AG09319 (cell line): ENCODE measurements at regions not wholly inside any gene's neighbourhood (a gene's known extent, or its start where the extent isn't known, plus 50 kb on each side); places are given as distances from the start of the nearest gene placed in this dataset.

Experiments used
- DNase-seq: peaks from one replicate; pipeline ENCODE4 v3.0.0-alpha.2; 2010; ENCODE audit warnings: low read depth; ENCODE audit errors: extremely low read depth
- TF ChIP-seq, protein P1 (sequence below): IDR thresholded peaks from 2 replicates; pipeline ENCODE4 v1.5.1; 2011; ENCODE audit warnings: low read depth, mild to moderate bottlenecking, inconsistent platforms, low read length, moderate library complexity

DNA sequence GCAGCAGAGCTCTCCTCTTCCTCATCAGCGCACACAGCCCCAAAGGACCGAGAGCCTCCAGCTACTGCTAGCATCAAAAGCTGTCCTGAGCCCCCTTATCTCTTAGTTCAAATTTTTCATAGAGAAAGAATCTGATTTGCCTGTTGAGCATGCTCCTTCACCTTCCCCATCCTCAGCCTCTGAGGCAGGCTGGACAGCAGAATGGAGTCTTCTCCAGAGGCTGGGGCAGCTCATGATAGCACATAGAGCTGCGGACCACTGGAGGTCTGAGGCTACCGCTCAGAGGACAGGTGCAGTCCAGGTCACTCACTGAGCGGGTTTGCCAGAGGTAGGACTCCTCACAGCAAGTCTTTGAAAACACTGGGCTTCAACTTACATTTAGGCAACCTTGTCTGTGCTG is 72.8 kb upstream of the GRB10 start:
- TF ChIP-seq, protein P1, sequence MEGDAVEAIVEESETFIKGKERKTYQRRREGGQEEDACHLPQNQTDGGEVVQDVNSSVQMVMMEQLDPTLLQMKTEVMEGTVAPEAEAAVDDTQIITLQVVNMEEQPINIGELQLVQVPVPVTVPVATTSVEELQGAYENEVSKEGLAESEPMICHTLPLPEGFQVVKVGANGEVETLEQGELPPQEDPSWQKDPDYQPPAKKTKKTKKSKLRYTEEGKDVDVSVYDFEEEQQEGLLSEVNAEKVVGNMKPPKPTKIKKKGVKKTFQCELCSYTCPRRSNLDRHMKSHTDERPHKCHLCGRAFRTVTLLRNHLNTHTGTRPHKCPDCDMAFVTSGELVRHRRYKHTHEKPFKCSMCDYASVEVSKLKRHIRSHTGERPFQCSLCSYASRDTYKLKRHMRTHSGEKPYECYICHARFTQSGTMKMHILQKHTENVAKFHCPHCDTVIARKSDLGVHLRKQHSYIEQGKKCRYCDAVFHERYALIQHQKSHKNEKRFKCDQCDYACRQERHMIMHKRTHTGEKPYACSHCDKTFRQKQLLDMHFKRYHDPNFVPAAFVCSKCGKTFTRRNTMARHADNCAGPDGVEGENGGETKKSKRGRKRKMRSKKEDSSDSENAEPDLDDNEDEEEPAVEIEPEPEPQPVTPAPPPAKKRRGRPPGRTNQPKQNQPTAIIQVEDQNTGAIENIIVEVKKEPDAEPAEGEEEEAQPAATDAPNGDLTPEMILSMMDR: no peak
- no peak for DNase-seq

GRCh38 chr7:50854831-50855230 is 72.1 kb upstream of the GRB10 start:
- DNase-seq: no peak
- TF ChIP-seq, protein P1: no peak

DNA sequence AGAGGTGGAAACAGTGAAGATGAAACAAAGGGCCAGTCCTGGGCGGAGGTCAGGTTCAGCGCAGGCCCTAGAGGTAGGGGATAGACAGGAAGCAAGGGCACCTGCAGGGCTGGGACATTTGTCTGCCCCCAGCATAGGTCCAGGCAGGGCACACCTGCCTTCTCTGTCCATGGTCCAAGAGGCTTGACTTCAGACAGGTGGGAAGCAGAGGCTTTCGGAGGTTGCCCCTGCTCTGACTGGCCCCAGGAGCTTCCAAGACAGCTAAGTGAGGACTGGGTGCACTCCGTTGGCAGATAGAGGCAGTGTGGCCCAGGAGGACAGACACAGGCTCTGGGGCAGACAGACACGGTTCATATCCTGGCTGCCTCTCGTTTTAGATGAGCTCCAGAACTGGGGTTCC is 71.6 kb upstream of the GRB10 start:
- no peak for DNase-seq
- TF ChIP-seq, protein P1: no peak

- TF ChIP-seq, protein P1: no peak
- DNase-seq: no peak
These were observed 70.6 kb upstream of the GRB10 start for GRCh38 chr7:50853311-50853710.

GRCh38 chr7:50852901-50853300 is 70.2 kb upstream of the GRB10 start:
- no peak for DNase-seq
- TF ChIP-seq, protein P1: no peak

GRCh38 chr7:50851891-50852290 is 69.2 kb upstream of the GRB10 start:
- DNase-seq: no peak
- TF ChIP-seq, protein P1: no peak

- TF ChIP-seq, protein P1: no peak
- DNase-seq: no peak
These were observed 68.8 kb upstream of the GRB10 start for GRCh38 chr7:50851451-50851850.
